ENCODE measurements at regions not wholly inside any gene's neighbourhood (a gene's known extent, or its start where the extent isn't known, plus 50 kb on each side); places are given as distances from the start of the nearest gene placed in this dataset.

DNA sequence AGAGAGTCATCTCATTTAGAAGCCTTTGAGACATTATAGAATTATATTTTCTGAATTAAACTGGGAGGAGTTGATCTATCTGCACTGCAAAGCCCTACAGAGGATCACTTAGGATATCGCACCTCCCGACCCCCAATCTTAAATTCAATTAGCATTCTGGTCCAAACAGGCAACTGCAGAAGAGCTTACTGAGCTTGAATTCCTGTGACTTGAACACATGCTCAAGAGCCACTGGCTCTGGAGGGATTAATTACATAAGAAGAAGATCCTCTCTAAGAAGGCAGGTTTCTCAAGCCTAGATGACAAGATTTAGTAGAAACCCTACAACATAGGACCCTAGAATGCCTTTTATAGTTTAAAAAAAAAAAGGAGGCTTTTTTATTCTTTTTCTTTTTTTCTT lies 548.9 kb downstream of the ARAP2 start:
- no peak overlapping the region for H4K8ac ChIP-seq (ENCODE audit: low read length)
- WGBS = 90% methylated on average over 2 of the region's 2 CpGs
- H2BK120ac ChIP-seq (ENCODE audit: low read depth, low read length) = no peak overlapping the region
- no peaks in the 10 kb centered on the region for H3K79me1 ChIP-seq (replicated peaks; ENCODE audit: low read length, poor library complexity, severe bottlenecking)
- no peaks in the 10 kb centered on the region for H3K36me3 ChIP-seq (ENCODE audit: control insufficient read depth in 1 of 2, insufficient read depth in 2 of 2, low read depth in 1 of 2, low read length in 2 of 2)
- H2BK5ac ChIP-seq (ENCODE audit: low read depth, low read length, poor library complexity, severe bottlenecking) = no peak overlapping the region
- no peak overlapping the region for H3K27ac ChIP-seq (ENCODE audit: low read length, poor library complexity, severe bottlenecking)
- H3K4me2 ChIP-seq (ENCODE audit: low read length, poor library complexity, severe bottlenecking) = no peak overlapping the region
- no peak overlapping the region for H3K9ac ChIP-seq (ENCODE audit: low read length)
- no peak overlapping the region for H3K14ac ChIP-seq (ENCODE audit: low read length in 2 of 2)
- no peaks in the 10 kb centered on the region for H3K27me3 ChIP-seq (ENCODE audit: control insufficient read depth in 1 of 2, insufficient read depth in 1 of 2, low read length in 2 of 2)
- no peak overlapping the region for H3K23ac ChIP-seq (ENCODE audit: low read length in 2 of 2)
- peaks cover 6% of the 10 kb centered on the region for H3K9me3 ChIP-seq (ENCODE audit: control insufficient read depth, low read length)
- no peak overlapping the region for H2AFZ ChIP-seq (ENCODE audit: low read depth, low read length)
- no peaks in the 10 kb centered on the region for H3K4me1 ChIP-seq (ENCODE audit: control insufficient read depth, insufficient read depth, low read depth, low read length)
- H3K4ac ChIP-seq (ENCODE audit: low read depth in 1 of 2, low read length in 2 of 2) = no peak overlapping the region
- DNase-seq = no peak
- no peak overlapping the region for H2BK12ac ChIP-seq (ENCODE audit: low read length in 2 of 2)
- no peak overlapping the region for H3K4me3 ChIP-seq (ENCODE audit: insufficient read depth in 1 of 2, low read depth in 1 of 2, low read length in 2 of 2)
- H4K91ac ChIP-seq (ENCODE audit: low read length) = no peak overlapping the region
- H2AK5ac ChIP-seq (ENCODE audit: low read length, severe bottlenecking) = no peak overlapping the region
- no peak overlapping the region for H2BK15ac ChIP-seq (ENCODE audit: low read depth, poor library complexity, severe bottlenecking)
- H3K18ac ChIP-seq (ENCODE audit: low read depth in 1 of 2, low read length in 2 of 2) = no peak overlapping the region

DNA sequence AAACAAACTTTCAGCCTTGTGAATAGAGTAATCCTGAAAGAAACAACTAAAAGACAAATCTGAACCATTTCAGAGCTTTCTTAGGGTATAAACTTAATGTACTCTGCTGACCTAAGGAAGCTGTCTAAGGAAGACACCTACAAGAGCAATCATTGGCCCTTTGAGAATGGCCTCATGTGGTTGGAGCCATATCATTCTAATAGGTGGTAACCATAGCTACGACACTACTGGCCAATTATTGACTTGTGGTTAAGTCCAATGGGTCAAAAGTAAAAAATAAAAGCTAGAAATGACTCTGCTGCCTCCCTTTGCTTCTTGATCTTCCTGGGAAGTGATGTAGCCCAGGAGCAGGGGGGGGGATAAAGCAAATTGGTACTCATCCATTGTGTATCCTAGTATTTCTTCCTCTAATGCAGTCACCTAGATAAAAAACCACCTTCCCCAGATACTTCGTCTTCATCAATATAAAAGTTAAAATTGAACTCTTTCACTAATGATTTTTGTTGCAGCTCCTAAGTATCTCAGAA lies 547.0 kb downstream of the ARAP2 start:
- Histone ChIP-seq H4K8ac (ENCODE audit: low read length) (no peak overlapping the region), H3K4ac (ENCODE audit: low read depth in 1 of 2, low read length in 2 of 2) (no peak overlapping the region), H3K4me2 (ENCODE audit: low read length, poor library complexity, severe bottlenecking) (no peak overlapping the region), H3K4me3 (ENCODE audit: insufficient read depth in 1 of 2, low read depth in 1 of 2, low read length in 2 of 2) (no peak overlapping the region), H2BK15ac (ENCODE audit: low read depth, poor library complexity, severe bottlenecking) (no peak overlapping the region), H3K23ac (ENCODE audit: low read length in 2 of 2) (no peak overlapping the region), H3K27me3 (ENCODE audit: control insufficient read depth in 1 of 2, insufficient read depth in 1 of 2, low read length in 2 of 2) (no peaks in the 10 kb centered on the region), H4K91ac (ENCODE audit: low read length) (no peak overlapping the region), H3K27ac (ENCODE audit: low read length, poor library complexity, severe bottlenecking) (no peak overlapping the region), H3K9ac (ENCODE audit: low read length) (no peak overlapping the region), H3K79me1 (replicated peaks; ENCODE audit: low read length, poor library complexity, severe bottlenecking) (no peaks in the 10 kb centered on the region), H2BK12ac (ENCODE audit: low read length in 2 of 2) (no peak overlapping the region), H2AFZ (ENCODE audit: low read depth, low read length) (no peak overlapping the region), H2BK5ac (ENCODE audit: low read depth, low read length, poor library complexity, severe bottlenecking) (no peak overlapping the region), H3K36me3 (ENCODE audit: control insufficient read depth in 1 of 2, insufficient read depth in 2 of 2, low read depth in 1 of 2, low read length in 2 of 2) (no peaks in the 10 kb centered on the region), H3K4me1 (ENCODE audit: control insufficient read depth, insufficient read depth, low read depth, low read length) (no peaks in the 10 kb centered on the region), H3K14ac (ENCODE audit: low read length in 2 of 2) (no peak overlapping the region), H3K18ac (ENCODE audit: low read depth in 1 of 2, low read length in 2 of 2) (no peak overlapping the region), H3K9me3 (ENCODE audit: control insufficient read depth, low read length) (peaks cover 6% of the 10 kb centered on the region), H2BK120ac (ENCODE audit: low read depth, low read length) (no peak overlapping the region), H2AK5ac (ENCODE audit: low read length, severe bottlenecking) (no peak overlapping the region)
- 100% methylated on average over 2 of the region's 2 CpGs for WGBS
- no peak for DNase-seq

DNA sequence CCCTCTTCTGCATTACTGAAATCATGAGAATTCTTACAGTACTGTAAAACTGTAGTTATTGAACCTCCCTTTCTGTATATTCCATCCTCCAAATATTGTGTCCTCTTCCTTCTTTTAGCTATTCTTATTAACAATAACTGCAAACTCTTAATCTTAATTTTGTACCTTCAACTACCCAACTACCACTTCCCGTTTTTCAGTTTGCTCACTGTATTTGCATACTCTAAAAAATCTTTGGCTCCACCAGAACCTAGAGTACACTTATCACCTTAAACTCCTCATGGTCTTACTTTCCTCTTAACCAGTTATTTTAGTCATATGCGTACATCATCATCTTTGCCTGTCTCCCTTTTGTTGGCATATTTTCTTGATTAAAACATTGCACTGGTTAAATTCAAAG lies 543.7 kb downstream of the ARAP2 start:
- Histone ChIP-seq H3K4me1 (ENCODE audit: control insufficient read depth, insufficient read depth, low read depth, low read length) (no peaks in the 10 kb centered on the region), H3K36me3 (ENCODE audit: control insufficient read depth in 1 of 2, insufficient read depth in 2 of 2, low read depth in 1 of 2, low read length in 2 of 2) (no peaks in the 10 kb centered on the region), H3K9me3 (ENCODE audit: control insufficient read depth, low read length) (peaks cover 7% of the 10 kb centered on the region), H3K14ac (ENCODE audit: low read length in 2 of 2) (no peak overlapping the region), H4K8ac (ENCODE audit: low read length) (no peak overlapping the region), H2BK12ac (ENCODE audit: low read length in 2 of 2) (no peak overlapping the region), H4K91ac (ENCODE audit: low read length) (no peak overlapping the region), H3K9ac (ENCODE audit: low read length) (no peak overlapping the region), H3K27me3 (ENCODE audit: control insufficient read depth in 1 of 2, insufficient read depth in 1 of 2, low read length in 2 of 2) (no peaks in the 10 kb centered on the region), H2BK120ac (ENCODE audit: low read depth, low read length) (no peak overlapping the region), H2AK5ac (ENCODE audit: low read length, severe bottlenecking) (no peak overlapping the region), H3K4me3 (ENCODE audit: insufficient read depth in 1 of 2, low read depth in 1 of 2, low read length in 2 of 2) (no peak overlapping the region), H2AFZ (ENCODE audit: low read depth, low read length) (no peak overlapping the region), H2BK15ac (ENCODE audit: low read depth, poor library complexity, severe bottlenecking) (no peak overlapping the region), H3K4ac (ENCODE audit: low read depth in 1 of 2, low read length in 2 of 2) (no peak overlapping the region), H3K27ac (ENCODE audit: low read length, poor library complexity, severe bottlenecking) (no peak overlapping the region), H3K23ac (ENCODE audit: low read length in 2 of 2) (no peak overlapping the region), H3K4me2 (ENCODE audit: low read length, poor library complexity, severe bottlenecking) (no peak overlapping the region), H3K18ac (ENCODE audit: low read depth in 1 of 2, low read length in 2 of 2) (no peak overlapping the region), H3K79me1 (replicated peaks; ENCODE audit: low read length, poor library complexity, severe bottlenecking) (no peaks in the 10 kb centered on the region), H2BK5ac (ENCODE audit: low read depth, low read length, poor library complexity, severe bottlenecking) (no peak overlapping the region)
- WGBS = 89% methylated on average over 1 of the region's 2 CpGs
- no peak for DNase-seq

DNA sequence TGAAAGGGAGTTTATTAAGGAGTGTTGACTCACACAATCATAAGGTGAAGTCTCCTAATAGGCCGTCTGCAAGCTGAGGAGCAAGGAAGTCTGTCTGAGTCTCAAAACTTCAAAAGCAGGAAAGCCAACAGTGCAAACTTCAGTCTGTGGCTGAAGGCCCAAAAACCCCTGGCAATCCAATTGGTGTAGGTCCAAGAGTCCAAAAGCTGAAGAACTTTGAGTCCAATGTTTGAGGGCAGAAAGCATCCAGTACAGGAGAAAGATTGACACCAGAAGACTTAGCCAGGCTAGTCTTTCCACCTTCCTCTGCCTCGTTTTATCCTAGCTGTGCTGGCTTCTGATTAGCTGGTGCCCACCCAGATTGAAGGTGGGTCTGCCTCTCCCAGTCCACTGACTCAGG lies 535.2 kb downstream of the ARAP2 start:
- Histone ChIP-seq H2BK120ac (ENCODE audit: low read depth, low read length) (no peak overlapping the region), H3K18ac (ENCODE audit: low read depth in 1 of 2, low read length in 2 of 2) (no peak overlapping the region), H4K8ac (ENCODE audit: low read length) (no peak overlapping the region), H3K4me1 (ENCODE audit: control insufficient read depth, insufficient read depth, low read depth, low read length) (no peaks in the 10 kb centered on the region), H2AFZ (ENCODE audit: low read depth, low read length) (no peak overlapping the region), H3K27ac (ENCODE audit: low read length, poor library complexity, severe bottlenecking) (no peak overlapping the region), H4K91ac (ENCODE audit: low read length) (no peak overlapping the region), H3K27me3 (ENCODE audit: control insufficient read depth in 1 of 2, insufficient read depth in 1 of 2, low read length in 2 of 2) (no peaks in the 10 kb centered on the region), H3K4ac (ENCODE audit: low read depth in 1 of 2, low read length in 2 of 2) (no peak overlapping the region), H3K14ac (ENCODE audit: low read length in 2 of 2) (no peak overlapping the region), H3K9ac (ENCODE audit: low read length) (no peak overlapping the region), H3K79me1 (replicated peaks; ENCODE audit: low read length, poor library complexity, severe bottlenecking) (no peaks in the 10 kb centered on the region), H2BK12ac (ENCODE audit: low read length in 2 of 2) (no peak overlapping the region), H3K4me2 (ENCODE audit: low read length, poor library complexity, severe bottlenecking) (no peak overlapping the region), H3K36me3 (ENCODE audit: control insufficient read depth in 1 of 2, insufficient read depth in 2 of 2, low read depth in 1 of 2, low read length in 2 of 2) (no peaks in the 10 kb centered on the region), H3K4me3 (ENCODE audit: insufficient read depth in 1 of 2, low read depth in 1 of 2, low read length in 2 of 2) (no peak overlapping the region), H2BK5ac (ENCODE audit: low read depth, low read length, poor library complexity, severe bottlenecking) (no peak overlapping the region), H2AK5ac (ENCODE audit: low read length, severe bottlenecking) (no peak overlapping the region), H3K9me3 (ENCODE audit: control insufficient read depth, low read length) (peaks cover 42% of the 10 kb centered on the region), H3K23ac (ENCODE audit: low read length in 2 of 2) (no peak overlapping the region), H2BK15ac (ENCODE audit: low read depth, poor library complexity, severe bottlenecking) (no peak overlapping the region)
- WGBS = 63% methylated on average over 2 of the region's 2 CpGs
- DNase-seq = no peak
